H9 (cell line): ENCODE measurements at regions not wholly inside any gene's neighbourhood (a gene's known extent, or its start where the extent isn't known, plus 50 kb on each side); places are given as distances from the start of the nearest gene placed in this dataset.

Experiments
- DNase-seq: peaks from one replicate; pipeline ENCODE4 v3.0.0-alpha.2; 2017
- H2AFZ ChIP-seq: one replicate; pipeline ENCODE4 v1.6.1; 2013; ENCODE audit warnings: mild to moderate bottlenecking, low read length, control low read depth, moderate library complexity
- H2AK5ac ChIP-seq: 2 replicates; pipeline ENCODE4 v1.6.1; 2013; ENCODE audit warnings: low read length, control low read depth, mixed read lengths; ENCODE audit not compliant: insufficient read length
- H2BK120ac ChIP-seq: one replicate; pipeline ENCODE4 v1.6.1; 2013; ENCODE audit warnings: low read depth, mild to moderate bottlenecking, low read length, control low read depth, inconsistent platforms; ENCODE audit not compliant: poor library complexity, severe bottlenecking
- H2BK12ac ChIP-seq: 2 replicates; pipeline ENCODE4 v1.6.1; 2013; ENCODE audit warnings: low read length, control low read depth, mixed read lengths, low read depth; ENCODE audit not compliant: insufficient read length
- H2BK15ac ChIP-seq: 2 replicates; pipeline ENCODE4 v1.6.1; 2013; ENCODE audit warnings: low read depth, low read length, control low read depth
- H2BK20ac ChIP-seq: one replicate; pipeline ENCODE4 v1.6.1; 2013; ENCODE audit warnings: low read depth, mild to moderate bottlenecking, low read length, control low read depth, inconsistent platforms; ENCODE audit not compliant: poor library complexity, severe bottlenecking
- H2BK5ac ChIP-seq: 2 replicates; pipeline ENCODE4 v1.6.1; 2013; ENCODE audit warnings: low read length, control low read depth, mixed read lengths; ENCODE audit not compliant: insufficient read length
- H3K14ac ChIP-seq: 2 replicates; pipeline ENCODE4 v1.6.1; 2013; ENCODE audit warnings: low read length, control low read depth; ENCODE audit not compliant: insufficient read depth
- H3K18ac ChIP-seq: 2 replicates; pipeline ENCODE4 v1.6.1; 2013; ENCODE audit warnings: low read depth, mild to moderate bottlenecking, mixed read lengths, low read length, control low read depth; ENCODE audit not compliant: insufficient read length
- H3K23ac ChIP-seq: 2 replicates; pipeline ENCODE4 v1.6.1; 2013; ENCODE audit warnings: low read length, control low read depth, mixed read lengths, low read depth; ENCODE audit not compliant: insufficient read length
- H3K23me2 ChIP-seq: 2 replicates; pipeline ENCODE4 v1.6.1; 2013; ENCODE audit warnings: low read depth, mild to moderate bottlenecking, mixed read lengths, low read length, control low read depth; ENCODE audit not compliant: insufficient read length, poor library complexity, severe bottlenecking
- H3K27ac ChIP-seq: 2 replicates; pipeline ENCODE4 v1.5.1; 2013; ENCODE audit warnings: low read length, control low read depth, mixed read lengths, low read depth; ENCODE audit not compliant: insufficient read length
- H3K27me3 ChIP-seq: 2 replicates; pipeline ENCODE4 v1.6.1; 2013; ENCODE audit warnings: low read length, control low read depth, inconsistent platforms; ENCODE audit not compliant: insufficient read depth
- H3K4ac ChIP-seq: 2 replicates; pipeline ENCODE4 v1.6.1; 2013; ENCODE audit warnings: low read depth, mild to moderate bottlenecking, control low read depth, inconsistent platforms, low read length, moderate library complexity
- H3K4me1 ChIP-seq: 2 replicates; pipeline ENCODE4 v1.6.1; 2013; ENCODE audit warnings: low read length, control low read depth, inconsistent platforms; ENCODE audit not compliant: insufficient read depth
- H3K4me2 ChIP-seq: 2 replicates; pipeline ENCODE4 v1.6.1; 2013; ENCODE audit warnings: low read length, control low read depth, mixed read lengths; ENCODE audit not compliant: insufficient read length, insufficient read depth
- H3K56ac ChIP-seq: 2 replicates; pipeline ENCODE4 v1.6.1; 2013; ENCODE audit warnings: low read depth, mild to moderate bottlenecking, mixed read lengths, low read length, control low read depth; ENCODE audit not compliant: insufficient read length
- H3K79me1 ChIP-seq: 2 replicates; pipeline ENCODE4 v1.6.1; 2013; ENCODE audit warnings: low read depth, mild to moderate bottlenecking, moderate library complexity, low read length, control low read depth, inconsistent platforms; ENCODE audit not compliant: insufficient read depth, poor library complexity, severe bottlenecking
- H3K79me2 ChIP-seq: 2 replicates; pipeline ENCODE4 v1.6.1; 2013; ENCODE audit warnings: low read length, control low read depth, inconsistent platforms; ENCODE audit not compliant: insufficient read depth
- H3K9ac ChIP-seq: 2 replicates; pipeline ENCODE4 v1.6.1; 2013; ENCODE audit warnings: low read length, control low read depth, mixed read lengths; ENCODE audit not compliant: insufficient read length; ENCODE audit errors: extremely low read depth
- H3K9me3 ChIP-seq: one replicate; pipeline ENCODE4 v1.6.1; 2013; ENCODE audit warnings: low read depth, low read length, inconsistent platforms; ENCODE audit not compliant: control insufficient read depth
- H3T11ph ChIP-seq: one replicate; pipeline ENCODE4 v1.6.1; 2013; ENCODE audit warnings: mild to moderate bottlenecking, low read length, control low read depth, inconsistent platforms
- H4K20me1 ChIP-seq: one replicate; pipeline ENCODE4 v1.6.1; 2013; ENCODE audit not compliant: control insufficient read depth, insufficient read length, insufficient read depth
- H4K5ac ChIP-seq: 2 replicates; pipeline ENCODE4 v1.6.1; 2013; ENCODE audit warnings: low read depth, mild to moderate bottlenecking, mixed read lengths, low read length, control low read depth; ENCODE audit not compliant: insufficient read length
- H4K8ac ChIP-seq: replicated peaks from 2 replicates; pipeline ENCODE4 v1.6.1; 2013; ENCODE audit warnings: low read length, control low read depth, mixed read lengths, low read depth; ENCODE audit not compliant: insufficient read length
- H4K91ac ChIP-seq: 2 replicates; pipeline ENCODE4 v1.6.1; 2013; ENCODE audit warnings: low read depth, mild to moderate bottlenecking, moderate library complexity, mixed read lengths, low read length, control low read depth; ENCODE audit not compliant: insufficient read length
- H3K27ac Mint-ChIP-seq, 3 experiments: 2 replicates in 2 of 3; 3 replicates in 1 of 3; pipeline ENCODE4 v1.8.0; 2020 to 2021; ENCODE audit warnings: mixed read lengths in 3 of 3, mild to moderate bottlenecking in 1 of 3, moderate library complexity in 1 of 3
- H3K27me3 Mint-ChIP-seq: 2 replicates; pipeline ENCODE4 v1.8.0; 2021; ENCODE audit warnings: low read depth, mild to moderate bottlenecking, moderate library complexity, mixed read lengths
- H3K36me3 Mint-ChIP-seq, 3 experiments: 2 replicates in 2 of 3; 3 replicates in 1 of 3; pipeline ENCODE4 v1.8.0; 2020 to 2021; ENCODE audit warnings: low read depth in 3 of 3, mixed read lengths in 3 of 3; ENCODE audit not compliant: insufficient read depth in 1 of 3
- H3K4me1 Mint-ChIP-seq, 2 experiments: 2 replicates each; pipeline ENCODE4 v1.8.0; 2020; ENCODE audit warnings: mixed read lengths in 2 of 2
- H3K4me3 Mint-ChIP-seq, 2 experiments: 2 replicates in 1 of 2; 3 replicates in 1 of 2; pipeline ENCODE4 v1.8.0; 2020 to 2021; ENCODE audit warnings: mild to moderate bottlenecking in 2 of 2, mixed read lengths in 2 of 2, moderate library complexity in 1 of 2
- H3K9me3 Mint-ChIP-seq, 2 experiments: 2 replicates in 1 of 2; 3 replicates in 1 of 2; pipeline ENCODE4 v1.8.0; 2020; ENCODE audit warnings: mild to moderate bottlenecking in 2 of 2, mixed read lengths in 2 of 2, moderate library complexity in 1 of 2
- CTCF ChIP-seq: fragments of 200-600 bp; sonication (generic); conservative IDR thresholded peaks from 3 replicates; pipeline ENCODE4 v1.8.0; 2021; ENCODE audit warnings: antibody characterized with exemption, mild to moderate bottlenecking
- WGBS: extraction: QIAGEN DNeasy Blood & Tissue Kit; methylation state at CpG from one replicate; pipeline ENCODE4 v1.1.7; 2013; ENCODE audit warnings: missing lambda C conversion rate, low lambda C conversion rate, mixed read lengths; ENCODE audit not compliant: insufficient read length; ENCODE audit errors: extremely low coverage; 5-methylcytosine and 5-hydroxymethylcytosine counted together

- H2AFZ ChIP-seq: no peak overlapping the region
- H2BK20ac ChIP-seq: no peak overlapping the region
- no peak overlapping the region for H2BK5ac ChIP-seq
- H3K23ac ChIP-seq: no peak overlapping the region
- no peak overlapping the region for H2BK12ac ChIP-seq
- H3K4me1 Mint-ChIP-seq: peaks cover 3 to 4% of the 10 kb centered on the region in 2 experiments; a peak in 1 of 4 replicates
- H3K9ac ChIP-seq: no peak overlapping the region
- H3K79me1 ChIP-seq: no peaks in the 10 kb centered on the region
- no CpG with 5 or more reads among the region's 2 CpGs for WGBS
- no peak overlapping the region for H3K27ac Mint-ChIP-seq
- H4K5ac ChIP-seq: no peak overlapping the region
- no peaks in the 10 kb centered on the region for H3K27me3 Mint-ChIP-seq
- no peaks in the 10 kb centered on the region for H3K9me3 Mint-ChIP-seq
- no peak overlapping the region for H2AK5ac ChIP-seq
- H3K27me3 ChIP-seq: no peaks in the 10 kb centered on the region
- H3K18ac ChIP-seq: no peak overlapping the region
- H3K4me1 ChIP-seq: no peaks in the 10 kb centered on the region
- DNase-seq: no peak
- no peak overlapping the region for H2BK120ac ChIP-seq
- H4K8ac ChIP-seq: no peak overlapping the region
- H3K23me2 ChIP-seq: no peaks in the 10 kb centered on the region
- TF ChIP-seq CTCF: no peak
- H3K36me3 Mint-ChIP-seq: no peaks in the 10 kb centered on the region
- H3K4me3 Mint-ChIP-seq: no peak overlapping the region
- no peaks in the 10 kb centered on the region for H3K9me3 ChIP-seq
- no peak overlapping the region for H3K4ac ChIP-seq
- no peak overlapping the region for H3K27ac ChIP-seq
- H4K91ac ChIP-seq: no peak overlapping the region
- H3K14ac ChIP-seq: no peak overlapping the region
- no peak overlapping the region for H3K4me2 ChIP-seq
- H4K20me1 ChIP-seq: no peaks in the 10 kb centered on the region
- no peak overlapping the region for H3T11ph ChIP-seq
- no peak overlapping the region for H2BK15ac ChIP-seq
- H3K56ac ChIP-seq: no peak overlapping the region
- H3K79me2 ChIP-seq: no peaks in the 10 kb centered on the region
Observed at GRCh38 chr2:194103941-194104659, 1552.9 kb upstream of the SLC39A10 start.
